OCI-LY3 (cell line): ENCODE measurements at regions not wholly inside any gene's neighbourhood (a gene's known extent, or its start where the extent isn't known, plus 50 kb on each side); places are given as distances from the start of the nearest gene placed in this dataset.

Experiments
- EZH2phosphoT487 ChIP-seq: fragments of 200-600 bp; shearing (Covaris generic); IDR thresholded peaks from 2 replicates; pipeline ENCODE4 v1.6.1; 2018; ENCODE audit warnings: antibody characterized with exemption, mixed run types, low read depth
- TF ChIP-seq, protein P1 (sequence below): fragments of 200-600, 300-600 bp; sonication (generic); IDR thresholded peaks from 2 replicates; pipeline ENCODE4 v1.5.1; 2014; ENCODE audit warnings: antibody characterized with exemption, low read length, low read depth

- TF ChIP-seq, protein P1, sequence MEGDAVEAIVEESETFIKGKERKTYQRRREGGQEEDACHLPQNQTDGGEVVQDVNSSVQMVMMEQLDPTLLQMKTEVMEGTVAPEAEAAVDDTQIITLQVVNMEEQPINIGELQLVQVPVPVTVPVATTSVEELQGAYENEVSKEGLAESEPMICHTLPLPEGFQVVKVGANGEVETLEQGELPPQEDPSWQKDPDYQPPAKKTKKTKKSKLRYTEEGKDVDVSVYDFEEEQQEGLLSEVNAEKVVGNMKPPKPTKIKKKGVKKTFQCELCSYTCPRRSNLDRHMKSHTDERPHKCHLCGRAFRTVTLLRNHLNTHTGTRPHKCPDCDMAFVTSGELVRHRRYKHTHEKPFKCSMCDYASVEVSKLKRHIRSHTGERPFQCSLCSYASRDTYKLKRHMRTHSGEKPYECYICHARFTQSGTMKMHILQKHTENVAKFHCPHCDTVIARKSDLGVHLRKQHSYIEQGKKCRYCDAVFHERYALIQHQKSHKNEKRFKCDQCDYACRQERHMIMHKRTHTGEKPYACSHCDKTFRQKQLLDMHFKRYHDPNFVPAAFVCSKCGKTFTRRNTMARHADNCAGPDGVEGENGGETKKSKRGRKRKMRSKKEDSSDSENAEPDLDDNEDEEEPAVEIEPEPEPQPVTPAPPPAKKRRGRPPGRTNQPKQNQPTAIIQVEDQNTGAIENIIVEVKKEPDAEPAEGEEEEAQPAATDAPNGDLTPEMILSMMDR: no peak
- no peak for TF ChIP-seq EZH2phosphoT487
Observed at GRCh38 chr12:76226397-76226796, 121.8 kb downstream of the BBS10 start.
